ENCODE measurements at regions not wholly inside any gene's neighbourhood (a gene's known extent, or its start where the extent isn't known, plus 50 kb on each side); places are given as distances from the start of the nearest gene placed in this dataset.

DNA sequence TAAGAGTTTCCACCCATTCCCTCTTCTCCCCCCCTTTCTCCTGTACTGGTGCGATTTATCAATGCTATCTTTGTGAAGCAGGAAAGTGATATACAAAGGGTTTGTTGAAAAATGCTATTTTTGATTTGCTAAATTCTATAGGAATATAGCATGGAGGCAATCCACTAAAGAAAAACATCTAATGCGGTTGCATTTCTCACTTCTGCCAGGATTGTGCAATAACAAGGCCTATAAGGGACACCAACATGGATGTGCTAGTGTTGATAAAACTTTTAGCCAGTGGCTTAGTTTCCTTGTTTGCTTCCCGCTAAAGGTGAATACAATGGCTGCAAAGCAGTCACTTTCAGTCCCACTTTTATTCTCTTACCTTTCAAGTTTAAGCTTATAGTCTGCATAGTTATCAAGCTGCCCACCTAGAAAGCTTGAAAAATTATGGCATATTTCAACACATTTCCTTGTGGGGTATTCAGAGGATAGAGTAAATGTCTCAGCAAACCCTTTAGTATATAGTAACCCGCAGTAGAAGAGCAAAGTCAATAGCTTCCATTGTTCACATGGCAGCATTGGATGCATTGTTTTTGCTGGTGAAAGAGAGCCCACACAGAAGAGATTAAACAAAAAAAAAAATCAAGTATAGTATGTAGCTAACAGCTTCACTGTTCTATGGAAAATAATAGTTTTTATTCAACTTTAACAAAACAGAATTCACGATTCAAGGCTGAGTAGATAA is 674.6 kb upstream of the SEMA6A start:
- no peak for DNase-seq

DNA sequence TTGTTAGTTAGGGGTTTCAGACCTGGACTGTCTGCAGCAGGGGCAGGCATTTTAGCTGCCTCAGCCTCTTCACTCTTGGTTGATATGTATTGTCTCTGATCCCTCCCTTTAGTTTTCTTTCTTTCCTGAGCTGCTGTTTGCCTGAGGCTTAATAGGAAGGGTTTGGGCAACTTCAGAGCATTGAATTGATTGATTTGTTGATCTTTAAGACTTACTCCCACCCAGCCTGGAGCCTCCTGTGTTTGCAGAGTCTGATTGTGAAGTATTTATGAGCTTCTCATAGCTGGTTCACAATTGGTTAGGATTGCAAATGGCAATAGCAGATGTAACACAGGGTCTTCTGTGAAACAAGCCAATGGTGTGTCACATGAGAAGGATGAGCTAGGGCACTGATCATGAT is 671.8 kb upstream of the SEMA6A start:
- no peak for DNase-seq

DNA sequence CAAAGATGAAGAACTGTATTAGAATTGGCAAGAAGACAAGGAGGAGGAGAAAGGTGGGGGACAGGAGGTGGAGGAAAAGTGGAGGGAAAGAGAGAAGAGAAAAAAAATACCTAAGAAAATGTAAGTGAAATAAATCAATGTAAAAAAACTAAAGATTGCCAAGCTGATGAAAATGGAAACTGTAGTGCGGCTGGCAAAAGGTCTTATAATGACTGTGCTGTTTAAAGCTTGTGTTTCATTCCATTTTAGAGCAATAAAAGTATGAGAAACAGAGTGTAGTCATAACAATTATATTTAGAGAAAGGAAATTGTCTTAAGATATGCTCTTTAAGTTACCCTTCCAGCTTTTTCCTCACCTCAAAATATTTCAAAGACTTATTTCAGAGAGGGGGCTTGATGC is 670.5 kb upstream of the SEMA6A start:
- DNase-seq, result no peak

DNA sequence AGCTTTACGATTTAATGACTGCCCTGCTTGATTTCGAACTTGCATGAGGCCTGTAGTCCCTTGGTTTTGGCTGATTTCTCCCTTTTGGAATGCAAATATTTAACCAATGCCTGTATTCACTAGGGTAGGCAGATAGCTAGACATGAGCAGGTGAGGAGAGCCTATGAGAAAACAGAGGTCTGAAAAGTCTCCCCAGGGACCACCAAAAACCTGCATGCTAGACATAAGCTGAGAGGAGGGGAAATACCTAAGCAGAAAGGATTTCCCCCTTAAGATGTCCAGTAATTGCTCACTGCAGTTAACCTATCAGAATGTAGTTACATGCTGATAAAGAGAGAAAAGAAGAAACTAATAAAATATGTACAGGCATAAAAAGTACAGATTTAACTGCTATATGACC is 667.4 kb upstream of the SEMA6A start:
- no peak for DNase-seq

DNA sequence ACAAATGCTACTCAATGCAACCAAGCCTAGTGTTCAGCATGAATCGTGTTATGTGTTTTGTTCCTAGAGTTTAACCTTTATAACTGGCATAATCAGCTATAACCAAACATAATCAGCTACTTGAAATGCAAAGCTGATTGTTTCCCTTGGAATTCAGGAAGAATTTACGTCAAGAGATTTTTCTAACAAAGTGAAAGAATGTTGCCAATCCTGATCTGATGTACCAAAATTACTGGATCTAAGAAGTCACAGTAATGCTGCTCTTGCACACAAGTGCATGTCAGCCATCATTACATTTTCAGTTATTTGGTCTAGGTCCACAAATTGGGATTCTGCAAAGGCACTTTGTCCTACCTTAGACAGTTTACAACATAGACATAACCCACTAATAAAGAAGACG is 662.3 kb upstream of the SEMA6A start:
- no peak for DNase-seq

DNA sequence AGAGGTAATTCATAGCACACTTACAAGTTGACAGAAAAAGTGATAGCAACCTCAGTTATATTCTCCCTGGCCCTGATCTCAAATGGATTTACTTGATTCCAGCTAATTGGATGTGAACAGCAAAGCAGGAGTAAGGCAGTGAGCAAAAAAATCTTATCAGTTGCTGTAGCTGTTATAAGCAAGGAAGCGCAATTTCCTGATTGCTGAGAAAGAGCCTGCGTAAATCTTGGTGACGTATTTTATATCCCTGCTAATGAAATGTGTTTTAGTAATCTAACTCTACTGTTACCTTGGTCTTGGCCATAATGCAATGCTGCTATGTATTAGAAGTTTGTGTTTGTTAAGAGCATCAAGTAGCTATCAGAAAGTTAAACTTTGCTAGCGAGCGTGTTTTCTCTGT is 661.2 kb upstream of the SEMA6A start:
- no peak for DNase-seq

DNA sequence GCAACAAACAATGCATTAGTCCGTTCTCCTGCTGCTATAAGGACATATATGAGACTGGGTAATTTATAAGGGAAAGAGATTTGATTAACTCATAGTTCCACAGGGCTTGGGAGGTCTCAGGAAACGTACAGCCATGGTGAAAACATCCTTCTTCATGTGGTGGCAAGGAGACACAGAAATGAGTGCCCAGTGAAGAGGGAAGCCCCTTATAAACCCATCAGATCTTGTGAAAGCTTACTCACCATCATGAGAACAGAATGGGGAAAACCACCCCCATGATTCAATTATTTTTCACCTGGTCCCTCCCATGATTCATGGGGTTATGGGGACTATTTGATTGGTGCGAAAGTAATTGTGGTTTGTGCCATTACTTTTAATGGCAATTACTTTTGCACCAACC is 655.8 kb upstream of the SEMA6A start:
- no peak for DNase-seq

DNA sequence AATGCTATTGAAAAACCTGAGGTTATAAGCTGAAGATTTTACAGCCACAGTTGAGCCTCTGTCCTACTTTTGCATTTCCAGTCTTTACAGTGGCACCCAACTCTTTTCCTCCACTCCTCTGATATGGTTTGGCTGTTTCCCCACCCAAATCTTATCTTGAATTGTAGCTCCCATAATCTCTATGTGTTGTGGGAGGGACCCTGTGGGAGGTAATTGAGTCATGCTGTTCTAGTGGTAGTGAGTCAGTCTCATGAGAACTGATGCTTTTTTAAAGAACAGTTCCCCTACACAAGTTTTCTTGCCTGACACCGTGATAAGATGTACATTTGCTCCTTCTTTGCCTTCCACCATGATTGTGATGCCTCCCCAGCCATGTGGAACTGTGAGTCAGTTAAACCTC is 646.1 kb upstream of the SEMA6A start:
- no peak for DNase-seq

DNA sequence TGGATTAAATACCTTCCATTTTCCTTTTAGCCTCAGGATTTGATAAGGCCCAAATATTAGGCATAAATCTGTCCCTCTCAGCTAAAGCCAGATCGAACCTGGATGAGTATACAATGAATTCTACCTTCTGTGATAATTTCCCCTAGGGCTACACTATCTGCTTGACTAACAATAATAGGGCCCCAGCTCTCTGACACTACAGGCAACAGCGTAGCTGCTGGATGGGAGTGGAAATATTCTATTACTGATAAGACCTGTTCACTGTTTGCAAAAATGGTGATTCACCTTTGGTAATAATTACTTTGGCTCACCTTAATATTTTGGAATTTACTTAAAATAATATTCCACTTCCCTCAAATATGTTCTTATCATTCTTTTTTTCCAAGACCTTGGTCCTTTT is 644.2 kb upstream of the SEMA6A start:
- DNase-seq, result no peak

DNA sequence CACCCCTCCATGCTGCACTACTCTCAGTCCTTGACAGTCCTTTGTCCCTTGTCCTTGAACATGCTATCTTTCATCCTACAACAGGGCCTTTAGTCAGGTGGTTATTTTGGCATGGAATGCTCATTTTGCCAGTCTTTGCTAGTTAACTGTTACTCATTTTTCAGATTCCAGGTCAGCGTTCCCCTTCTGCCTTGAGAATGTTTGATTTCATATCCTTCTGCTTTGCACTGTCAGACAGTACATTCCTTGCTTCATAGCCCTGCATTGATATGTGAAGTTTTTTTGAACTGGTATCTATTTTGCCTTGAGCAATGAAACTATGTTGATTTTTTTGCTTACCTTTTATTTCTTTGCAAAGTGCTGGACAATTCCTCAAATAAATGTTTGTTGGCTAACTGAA is 638.2 kb upstream of the SEMA6A start:
- DNase-seq, result no peak

DNA sequence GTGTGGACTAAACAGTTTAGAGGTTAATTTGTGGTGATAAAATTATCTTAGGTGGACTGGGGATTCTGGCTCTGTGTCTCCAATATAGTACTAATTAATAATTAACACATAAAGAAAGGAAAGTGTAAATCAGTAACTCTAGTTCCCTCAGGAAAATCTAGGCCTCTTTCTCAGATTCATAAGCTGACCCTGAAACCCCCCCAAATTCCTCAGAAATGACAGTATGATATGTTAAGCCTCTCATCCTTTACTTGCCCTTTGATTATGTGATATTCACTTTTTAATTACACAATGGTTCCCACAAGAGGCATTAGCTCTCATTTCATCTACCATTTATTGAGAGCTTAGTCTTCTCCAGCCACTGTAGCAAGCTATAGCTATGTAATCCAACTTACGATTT is 636.2 kb upstream of the SEMA6A start:
- no peak for DNase-seq

DNA sequence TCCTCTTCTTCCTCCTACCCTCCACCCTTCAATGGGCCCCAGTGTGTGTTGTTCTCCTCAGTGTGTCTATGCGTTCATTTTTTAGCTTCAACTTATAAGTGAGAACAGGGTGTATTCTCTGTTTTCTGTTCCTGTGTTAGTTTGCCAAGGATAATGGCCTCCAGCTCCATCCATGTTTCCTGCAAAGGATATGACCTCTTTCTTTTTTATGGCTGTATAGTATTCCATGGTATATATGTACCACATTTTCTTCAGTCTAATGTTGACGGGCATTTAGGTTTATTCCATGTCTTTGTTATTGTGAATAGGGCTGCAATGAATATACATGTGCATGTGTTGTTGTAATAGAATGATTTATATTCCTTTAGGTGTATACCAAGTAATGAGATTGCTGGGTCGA is 634.9 kb upstream of the SEMA6A start:
- DNase-seq, result no peak

DNA sequence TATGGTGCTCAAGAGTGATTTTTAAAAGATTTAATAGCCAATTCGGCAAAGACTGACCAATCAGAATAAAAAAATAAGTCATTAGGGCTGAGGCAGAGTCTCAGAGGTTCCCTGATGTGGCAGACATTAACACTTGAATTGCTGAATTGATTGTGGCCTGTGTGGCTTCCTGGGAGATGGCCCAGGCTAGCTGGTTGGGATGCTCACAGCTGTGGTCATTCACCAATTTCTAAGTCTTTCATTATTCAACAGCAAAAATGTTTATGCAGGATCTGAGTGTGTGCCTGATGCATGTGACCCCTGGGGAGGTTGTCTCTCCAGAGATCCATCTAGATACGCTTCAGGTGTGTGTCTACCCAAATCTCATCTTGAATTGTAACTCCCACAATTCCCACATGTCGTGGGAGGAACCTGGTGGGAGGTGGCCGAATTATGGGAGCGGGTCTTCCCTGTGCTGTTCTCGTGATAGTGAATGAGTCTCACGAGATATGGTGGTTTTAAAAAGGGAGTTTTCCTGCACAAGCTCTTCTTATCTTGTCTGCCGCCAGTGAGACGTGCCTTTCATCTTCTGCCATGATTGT is 632.6 kb upstream of the SEMA6A start:
- no peak for DNase-seq

DNA sequence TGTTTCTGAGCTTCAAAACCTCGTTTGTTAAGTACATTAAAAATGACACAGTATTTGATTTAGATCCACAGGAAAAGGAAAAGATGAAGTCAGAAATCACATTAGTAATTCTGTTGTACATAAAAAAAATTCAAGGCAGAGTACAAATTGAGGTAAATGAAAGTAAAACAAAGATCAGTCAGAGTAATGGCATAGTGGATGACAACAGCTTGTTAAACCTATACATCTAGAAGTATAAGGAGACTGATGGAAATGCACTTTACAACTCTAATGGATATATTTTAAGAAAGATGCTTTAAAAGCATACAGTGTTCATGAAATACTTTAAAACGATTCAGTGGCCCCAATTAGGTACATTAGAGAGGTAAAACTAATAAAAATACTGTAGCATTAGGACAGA is 631.3 kb upstream of the SEMA6A start:
- DNase-seq, result no peak

DNA sequence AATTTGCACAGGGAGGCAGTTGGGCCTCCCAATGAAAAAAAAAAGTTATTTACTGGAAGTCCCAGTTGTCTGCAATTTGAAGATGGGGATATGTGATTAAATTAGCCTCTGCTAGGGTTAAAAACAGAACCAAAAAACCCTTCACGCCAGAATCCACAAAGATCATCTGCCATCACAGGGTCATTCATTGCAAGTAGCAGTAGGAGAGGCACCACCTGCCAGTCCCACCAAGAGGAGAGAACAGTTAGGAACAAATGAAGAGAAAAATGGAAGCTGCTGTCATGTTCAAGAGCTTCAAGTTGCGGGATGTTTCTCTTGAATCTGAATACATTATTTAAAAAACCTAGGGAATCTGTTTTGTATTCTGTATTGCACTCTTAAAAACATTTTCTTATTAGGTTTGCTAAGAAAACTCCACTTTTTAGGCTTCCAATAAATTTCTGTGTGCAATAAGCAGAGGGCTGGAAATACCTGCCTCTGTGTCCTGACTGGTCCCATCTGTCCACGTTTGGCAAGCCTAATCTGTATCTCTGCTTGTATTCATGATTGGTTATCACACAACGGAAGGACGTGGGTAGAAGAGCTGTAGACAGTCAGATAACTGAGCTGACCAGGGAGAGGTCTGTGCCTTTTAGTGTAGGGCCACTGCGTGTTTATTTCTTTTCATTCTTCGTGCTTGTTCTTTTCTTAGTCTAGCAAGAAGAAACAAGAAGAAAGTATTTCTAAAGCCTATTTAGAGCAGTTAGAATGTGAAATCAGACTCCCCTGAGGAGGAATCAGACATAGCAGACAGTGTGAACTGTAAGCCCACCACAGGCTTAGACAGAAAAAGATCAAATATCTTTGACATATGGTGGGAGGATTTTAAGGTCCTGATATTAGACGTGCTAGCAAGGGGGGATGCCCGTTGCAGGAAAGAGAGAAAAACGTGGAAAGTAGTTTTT is 630.6 kb upstream of the SEMA6A start:
- DNase-seq, result no peak

DNA sequence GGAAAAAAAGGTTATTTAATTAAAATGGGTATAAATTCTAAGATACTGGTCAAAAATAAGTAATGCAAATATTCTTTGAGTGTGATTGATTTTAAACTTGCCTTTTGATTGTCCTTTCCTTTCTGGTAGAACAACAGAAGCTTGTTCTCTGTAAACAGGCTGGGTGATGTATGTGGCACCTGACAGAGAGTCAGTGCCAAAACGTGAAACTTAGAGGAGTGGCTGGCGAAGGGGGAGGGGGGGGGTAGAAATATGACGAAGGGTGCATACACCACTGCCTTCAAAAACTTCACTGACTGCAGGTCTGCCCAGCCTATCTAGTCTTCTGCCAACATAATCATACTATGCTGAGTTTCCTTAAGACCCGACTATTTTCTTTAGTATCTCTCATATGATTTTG is 629.8 kb upstream of the SEMA6A start:
- DNase-seq, result no peak

DNA sequence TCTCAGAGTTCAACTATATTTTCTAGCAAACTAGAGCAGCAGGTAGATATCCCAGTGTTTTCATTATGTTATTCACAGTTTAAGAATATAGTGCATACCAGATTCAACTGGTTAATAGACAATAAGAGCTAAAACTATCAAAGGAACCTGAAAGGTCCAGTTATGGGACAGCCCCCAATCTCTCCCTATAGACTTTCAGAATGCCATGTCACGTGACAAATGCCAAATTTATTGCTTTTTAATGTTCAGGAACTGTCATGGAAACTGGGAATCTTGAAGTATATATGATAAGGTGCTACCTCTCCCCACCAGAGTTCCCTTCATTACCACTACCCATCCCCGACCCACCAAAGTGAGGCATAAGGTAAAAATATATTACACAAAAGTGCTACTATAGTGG is 629.0 kb upstream of the SEMA6A start:
- no peak for DNase-seq

DNA sequence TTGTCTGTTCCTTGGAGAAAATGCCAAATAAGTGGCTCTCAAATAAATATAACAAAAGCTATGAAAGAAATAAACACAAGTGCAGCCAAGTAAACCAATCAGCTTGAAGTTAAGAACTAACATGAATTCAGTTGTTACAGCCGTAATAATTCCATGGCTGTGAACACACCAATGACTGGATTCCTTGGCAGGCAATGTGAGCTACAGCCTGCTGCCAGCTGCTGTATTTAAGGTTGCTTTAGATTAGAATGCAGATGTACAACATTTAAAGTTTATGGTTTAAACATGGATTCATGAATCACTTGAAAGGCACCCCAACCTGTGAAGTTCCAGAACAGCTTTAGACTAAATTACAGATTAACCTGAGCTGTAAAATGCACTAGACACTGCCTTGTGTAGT is 626.4 kb upstream of the SEMA6A start:
- DNase-seq, result no peak

DNA sequence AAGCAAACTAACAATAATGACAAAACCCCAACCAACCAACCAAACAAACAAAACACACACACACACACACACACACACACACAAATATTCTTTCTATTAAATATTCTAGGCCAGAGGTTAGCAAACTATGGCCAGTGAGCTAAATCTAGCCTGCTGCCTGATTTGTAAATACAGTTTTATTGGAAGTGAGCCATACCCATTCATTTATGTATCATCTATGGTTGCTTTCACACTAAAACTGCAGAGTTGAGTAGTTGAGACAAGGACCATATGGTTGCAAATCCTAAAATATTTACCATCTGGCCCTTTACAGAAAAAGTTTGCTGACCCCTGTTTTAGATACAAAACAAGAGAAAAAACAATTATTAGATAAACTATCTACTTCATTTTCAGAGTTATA is 620.5 kb upstream of the SEMA6A start:
- no peak for DNase-seq

DNA sequence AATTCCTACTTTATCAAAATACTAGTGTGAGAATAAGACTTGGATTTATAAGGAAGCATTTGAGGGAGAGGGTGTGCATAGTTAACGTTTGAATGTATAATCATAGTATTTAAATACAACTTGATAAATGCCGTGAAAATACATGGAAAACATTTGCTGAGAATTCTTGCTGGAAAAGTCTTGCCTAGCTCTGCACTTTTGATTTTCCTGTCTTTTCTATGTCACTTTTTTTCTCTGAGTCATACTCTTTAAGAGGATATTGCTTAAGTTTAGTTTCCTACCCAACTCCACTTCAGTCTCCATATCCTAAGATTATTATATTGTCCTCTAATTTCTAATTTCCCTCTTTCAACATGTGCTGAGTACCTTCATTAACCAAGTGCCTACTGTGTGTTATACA is 616.6 kb upstream of the SEMA6A start:
- no peak for DNase-seq

DNA sequence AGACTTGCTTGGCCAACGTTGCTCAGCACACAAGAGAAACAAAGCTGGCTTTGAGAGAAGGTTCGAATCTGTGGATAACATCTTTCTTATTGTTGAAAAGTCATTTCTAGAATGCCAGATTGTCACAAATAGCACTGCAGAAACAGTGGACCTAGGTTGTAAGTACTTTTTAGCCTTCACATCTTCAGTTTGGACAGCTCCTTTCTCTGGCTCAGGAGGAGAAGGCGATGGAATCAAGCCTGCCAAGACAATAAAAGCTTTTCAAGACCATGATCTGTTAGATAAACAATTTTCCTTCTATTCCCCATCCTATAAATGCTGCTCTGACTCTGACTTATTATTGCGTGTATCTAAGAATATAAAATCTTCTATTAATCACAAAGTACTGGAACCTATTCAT is 615.2 kb upstream of the SEMA6A start:
- no peak for DNase-seq

DNA sequence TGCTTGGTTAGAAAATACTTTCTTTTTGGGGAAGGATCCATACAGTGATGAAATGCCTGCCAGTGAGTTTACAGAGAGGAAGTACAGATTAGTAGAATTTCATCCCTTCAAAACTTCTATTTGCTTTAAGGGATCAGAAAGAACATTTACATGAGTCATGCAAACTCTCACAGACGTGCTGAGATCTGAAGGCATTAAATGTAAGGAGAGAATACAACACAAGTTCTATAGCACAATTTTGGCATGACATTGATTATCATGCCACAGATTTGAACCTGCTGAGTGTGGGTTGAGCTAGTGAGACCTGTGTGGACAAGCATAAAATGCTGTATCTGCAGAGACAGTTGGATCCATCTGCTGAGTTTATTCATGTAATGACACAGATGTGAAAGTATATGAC is 613.6 kb upstream of the SEMA6A start:
- no peak for DNase-seq

DNA sequence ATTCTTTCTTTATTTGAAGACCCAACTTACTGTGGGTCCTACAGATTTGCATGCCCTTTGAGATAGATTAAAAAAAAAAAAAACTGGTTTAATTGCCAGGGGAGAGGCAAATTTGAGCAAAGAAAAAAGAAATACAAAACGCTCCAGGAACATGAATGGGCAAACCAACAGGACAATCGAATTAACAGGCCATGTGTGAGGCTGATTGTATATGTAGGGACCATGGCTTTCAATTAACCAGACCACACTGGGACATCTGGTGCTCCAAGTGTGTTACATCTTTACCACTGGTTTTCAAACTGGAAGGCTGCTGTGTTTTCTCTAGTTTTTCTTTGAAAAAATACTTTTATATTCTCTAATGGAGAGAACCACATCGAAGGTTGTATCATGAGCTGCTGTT is 612.1 kb upstream of the SEMA6A start:
- DNase-seq, result no peak

DNA sequence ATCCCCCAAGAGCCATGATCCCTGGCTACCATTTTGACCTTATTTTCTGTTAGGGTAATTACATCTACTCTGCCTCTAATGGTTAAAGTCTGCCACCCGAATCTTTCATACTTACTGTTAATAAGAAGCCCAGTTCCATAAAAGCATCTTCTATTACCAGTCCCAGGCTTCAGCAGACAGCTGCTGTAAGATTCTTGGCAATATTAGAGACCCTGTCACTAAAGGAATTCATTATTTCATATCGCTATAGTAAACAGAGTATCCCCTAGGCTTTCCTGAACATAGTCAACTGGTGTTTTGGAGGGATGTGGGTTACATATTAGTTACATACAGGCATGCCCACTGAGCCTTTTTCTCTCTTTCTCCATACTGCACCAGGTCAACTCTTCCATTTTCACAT is 608.7 kb upstream of the SEMA6A start:
- DNase-seq, result no peak
